ENCODE measurements at regions not wholly inside any gene's neighbourhood (a gene's known extent, or its start where the extent isn't known, plus 50 kb on each side); places are given as distances from the start of the nearest gene placed in this dataset.

- no peaks in the 10 kb centered on the region for H3K9me3 Mint-ChIP-seq
- POLR2A ChIA-PET, result no interaction called here
- Histone ChIP-seq H3K27ac (ENCODE audit: low read depth in 1 of 2, low read length in 2 of 2) (no peak overlapping the region), H3K27me3 (ENCODE audit: control insufficient read depth in 1 of 2, insufficient read depth in 2 of 2, low read length in 2 of 2) (no peaks in the 10 kb centered on the region), H3K36me3 (ENCODE audit: insufficient read depth, low read length) (no peaks in the 10 kb centered on the region), H3K4me1 (ENCODE audit: insufficient read depth, low read length) (no peaks in the 10 kb centered on the region), H3K9me3 (ENCODE audit: control insufficient read depth in 1 of 2, insufficient read depth in 1 of 2, low read length in 2 of 2) (no peaks in the 10 kb centered on the region), H3K4me3 (ENCODE audit: low read length) (no peak overlapping the region)
- ATAC-seq (ENCODE audit: poor library complexity) (no peak), DNase-seq (no peak)
- CTCF ChIA-PET, result no interaction called here
- no peak overlapping the region for H3K27ac Mint-ChIP-seq
- H3K36me3 Mint-ChIP-seq (ENCODE audit: low read depth), result no peaks in the 10 kb centered on the region
- intact Hi-C loops (cut with DNase I, micrococcal nuclease), result no loop called here
- no peaks in the 10 kb centered on the region for H3K27me3 Mint-ChIP-seq
- no peaks in the 10 kb centered on the region for H3K4me1 Mint-ChIP-seq (ENCODE audit: low read depth)
- no peak overlapping the region for H3K4me3 Mint-ChIP-seq
- TF ChIP-seq CTCF (IDR thresholded peaks at IDR 0.05), result no peak
These were observed 301.4 kb upstream of the ZNF608 start for GRCh38 chr5:125047871-125048270.

DNA sequence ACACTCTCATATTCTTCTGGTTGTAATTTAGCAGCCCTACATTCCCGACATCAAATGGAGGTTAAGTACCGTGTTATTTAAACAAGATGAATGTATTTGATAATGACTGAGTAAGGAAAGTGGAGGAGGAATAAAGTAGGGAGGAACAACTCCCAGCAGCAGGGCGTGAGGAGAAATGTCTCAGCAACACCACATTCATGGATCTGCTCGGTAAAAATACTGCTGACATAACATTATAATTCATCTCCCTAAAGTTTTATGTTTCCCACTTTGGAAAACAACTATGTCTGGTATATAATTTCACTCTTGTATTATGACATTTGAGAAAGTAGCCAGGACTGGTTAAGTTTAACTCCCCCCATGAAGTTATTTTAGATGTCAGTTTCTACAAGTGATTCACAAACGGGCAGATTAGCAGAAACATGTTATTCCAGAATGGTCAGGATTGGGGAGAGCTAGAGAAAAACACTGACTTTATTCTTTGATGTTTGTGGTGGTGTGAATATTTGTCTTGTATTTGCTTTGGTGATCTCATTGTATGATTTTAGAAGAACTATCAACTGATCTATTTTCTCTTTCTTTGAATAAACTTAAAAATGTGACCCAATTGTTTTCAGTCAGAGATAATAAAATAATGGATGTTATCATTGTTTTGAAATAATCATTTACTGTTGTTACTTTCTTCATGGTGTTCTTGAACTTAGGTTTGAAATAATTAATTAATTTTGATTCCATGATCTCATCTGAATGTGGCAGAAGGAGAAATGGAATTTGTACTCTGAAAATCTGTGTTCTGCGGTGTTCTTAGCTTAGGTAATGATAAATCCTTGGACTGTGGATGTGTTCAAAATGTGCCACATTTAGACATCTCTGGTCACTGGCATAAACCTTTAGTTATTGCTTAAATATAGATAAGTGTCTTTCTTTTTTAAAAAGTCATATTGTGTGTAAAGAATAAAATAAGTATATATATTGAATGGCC lies 303.6 kb upstream of the ZNF608 start:
- ChIA-PET CTCF (no interaction called here), POLR2A (no interaction called here)
- no peak overlapping the region for H3K4me3 ChIP-seq (ENCODE audit: low read length)
- no peaks in the 10 kb centered on the region for H3K27me3 ChIP-seq (ENCODE audit: control insufficient read depth in 1 of 2, insufficient read depth in 2 of 2, low read length in 2 of 2)
- H3K9me3 ChIP-seq (ENCODE audit: control insufficient read depth in 1 of 2, insufficient read depth in 1 of 2, low read length in 2 of 2), result no peaks in the 10 kb centered on the region
- no peaks in the 10 kb centered on the region for H3K9me3 Mint-ChIP-seq
- H3K36me3 ChIP-seq (ENCODE audit: insufficient read depth, low read length), result no peaks in the 10 kb centered on the region
- TF ChIP-seq CTCF (IDR thresholded peaks at IDR 0.05), result no peak
- no peak overlapping the region for H3K4me3 Mint-ChIP-seq
- intact Hi-C loops (cut with DNase I, micrococcal nuclease), result no loop called here
- H3K27me3 Mint-ChIP-seq, result no peaks in the 10 kb centered on the region
- no peak overlapping the region for H3K27ac Mint-ChIP-seq
- ATAC-seq (ENCODE audit: poor library complexity), result no peak
- no peak for DNase-seq
- no peaks in the 10 kb centered on the region for H3K4me1 ChIP-seq (ENCODE audit: insufficient read depth, low read length)
- H3K36me3 Mint-ChIP-seq (ENCODE audit: low read depth), result no peaks in the 10 kb centered on the region
- no peak overlapping the region for H3K27ac ChIP-seq (ENCODE audit: low read depth in 1 of 2, low read length in 2 of 2)
- no peaks in the 10 kb centered on the region for H3K4me1 Mint-ChIP-seq (ENCODE audit: low read depth)

GRCh38 chr5:125050926-125051325 lies 304.5 kb upstream of the ZNF608 start:
- Mint-ChIP-seq H3K27ac (no peak overlapping the region), H3K27me3 (no peaks in the 10 kb centered on the region), H3K36me3 (ENCODE audit: low read depth) (no peaks in the 10 kb centered on the region), H3K4me3 (no peak overlapping the region), H3K4me1 (ENCODE audit: low read depth) (no peaks in the 10 kb centered on the region), H3K9me3 (no peaks in the 10 kb centered on the region)
- H3K36me3 ChIP-seq (ENCODE audit: insufficient read depth, low read length), result no peaks in the 10 kb centered on the region
- ChIA-PET POLR2A (no interaction called here), CTCF (no interaction called here)
- no peak overlapping the region for H3K27ac ChIP-seq (ENCODE audit: low read depth in 1 of 2, low read length in 2 of 2)
- DNase-seq (no peak), ATAC-seq (ENCODE audit: poor library complexity) (no peak)
- H3K9me3 ChIP-seq (ENCODE audit: control insufficient read depth in 1 of 2, insufficient read depth in 1 of 2, low read length in 2 of 2), result no peaks in the 10 kb centered on the region
- H3K27me3 ChIP-seq (ENCODE audit: control insufficient read depth in 1 of 2, insufficient read depth in 2 of 2, low read length in 2 of 2), result no peaks in the 10 kb centered on the region
- H3K4me1 ChIP-seq (ENCODE audit: insufficient read depth, low read length), result no peaks in the 10 kb centered on the region
- TF ChIP-seq CTCF (IDR thresholded peaks at IDR 0.05), result no peak
- H3K4me3 ChIP-seq (ENCODE audit: low read length), result no peak overlapping the region
- intact Hi-C loops (cut with DNase I, micrococcal nuclease), result no loop called here

All from CD4-positive, alpha-beta T cell (primary cell).